GM10266 (cell line): ENCODE measurements at regions not wholly inside any gene's neighbourhood (a gene's known extent, or its start where the extent isn't known, plus 50 kb on each side); places are given as distances from the start of the nearest gene placed in this dataset.

Experiments used
- DNase-seq: peaks from one replicate; pipeline ENCODE4 v3.0.0; 2012; ENCODE audit errors: extremely low spot score
- TF ChIP-seq, protein P1 (sequence below): IDR thresholded peaks from 2 replicates; pipeline ENCODE4 v1.5.1; 2012; ENCODE audit warnings: mild to moderate bottlenecking, low read depth; ENCODE audit not compliant: control insufficient read depth, insufficient read depth; ENCODE audit errors: missing control alignments

DNA sequence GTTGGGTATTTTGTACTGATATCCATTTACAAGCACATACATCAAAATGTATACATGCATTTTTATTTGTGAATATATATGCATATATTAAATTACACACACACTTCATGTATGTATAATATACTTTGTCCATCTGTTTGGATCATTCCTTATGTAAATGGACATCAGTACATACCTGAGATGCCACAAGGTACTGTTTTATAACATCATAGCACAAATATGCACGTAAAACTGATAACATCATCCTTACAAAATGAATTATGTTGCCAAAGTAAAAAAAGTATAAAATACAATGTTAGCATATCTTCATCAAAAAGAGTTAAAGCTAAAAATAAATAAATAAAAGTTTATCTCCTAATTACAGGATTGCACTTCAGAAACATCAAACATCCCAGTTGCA is 634.8 kb upstream of the UBE2E2 start:
- no peak for DNase-seq
- TF ChIP-seq, protein P1, sequence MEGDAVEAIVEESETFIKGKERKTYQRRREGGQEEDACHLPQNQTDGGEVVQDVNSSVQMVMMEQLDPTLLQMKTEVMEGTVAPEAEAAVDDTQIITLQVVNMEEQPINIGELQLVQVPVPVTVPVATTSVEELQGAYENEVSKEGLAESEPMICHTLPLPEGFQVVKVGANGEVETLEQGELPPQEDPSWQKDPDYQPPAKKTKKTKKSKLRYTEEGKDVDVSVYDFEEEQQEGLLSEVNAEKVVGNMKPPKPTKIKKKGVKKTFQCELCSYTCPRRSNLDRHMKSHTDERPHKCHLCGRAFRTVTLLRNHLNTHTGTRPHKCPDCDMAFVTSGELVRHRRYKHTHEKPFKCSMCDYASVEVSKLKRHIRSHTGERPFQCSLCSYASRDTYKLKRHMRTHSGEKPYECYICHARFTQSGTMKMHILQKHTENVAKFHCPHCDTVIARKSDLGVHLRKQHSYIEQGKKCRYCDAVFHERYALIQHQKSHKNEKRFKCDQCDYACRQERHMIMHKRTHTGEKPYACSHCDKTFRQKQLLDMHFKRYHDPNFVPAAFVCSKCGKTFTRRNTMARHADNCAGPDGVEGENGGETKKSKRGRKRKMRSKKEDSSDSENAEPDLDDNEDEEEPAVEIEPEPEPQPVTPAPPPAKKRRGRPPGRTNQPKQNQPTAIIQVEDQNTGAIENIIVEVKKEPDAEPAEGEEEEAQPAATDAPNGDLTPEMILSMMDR = no peak

DNA sequence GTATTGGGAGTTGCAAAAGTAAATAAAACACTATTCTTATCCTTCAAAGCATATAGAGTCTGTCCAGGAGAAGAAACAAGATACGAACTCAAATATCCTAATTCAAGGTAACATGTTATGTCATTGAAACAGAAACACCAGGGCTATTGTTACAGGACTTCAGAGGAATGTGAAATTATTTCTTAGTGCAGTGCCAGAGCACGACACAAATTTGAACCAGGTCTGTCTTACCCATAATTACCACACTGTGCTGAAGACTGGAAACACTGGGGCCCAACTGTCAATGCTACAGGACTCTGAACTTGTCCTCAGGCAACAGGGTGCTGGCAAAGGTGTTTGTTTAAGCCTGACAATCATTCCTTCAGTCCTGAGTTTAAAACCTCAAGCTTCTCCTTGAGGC is 633.6 kb upstream of the UBE2E2 start:
- TF ChIP-seq, protein P1 = no peak
- no peak for DNase-seq

DNA sequence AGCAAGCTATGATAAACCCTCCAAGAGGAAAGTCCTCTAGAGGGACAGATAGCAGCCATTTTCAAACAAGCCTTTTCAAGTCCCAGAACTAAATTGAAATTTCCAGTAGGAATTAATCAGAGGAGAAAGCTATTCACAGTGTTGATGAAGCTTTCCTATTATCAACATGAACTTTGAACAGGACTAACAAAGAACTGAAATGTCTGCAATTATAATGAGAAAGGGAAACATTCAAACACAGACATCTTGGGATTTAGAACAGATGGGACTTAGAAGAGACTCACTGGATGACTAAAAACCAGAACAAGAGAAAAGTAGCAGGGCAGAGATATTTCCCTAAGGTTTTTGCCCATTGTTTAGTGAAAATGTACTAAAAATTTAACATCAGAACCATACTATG is 622.1 kb upstream of the UBE2E2 start:
- TF ChIP-seq, protein P1 = no peak
- no peak for DNase-seq

DNA sequence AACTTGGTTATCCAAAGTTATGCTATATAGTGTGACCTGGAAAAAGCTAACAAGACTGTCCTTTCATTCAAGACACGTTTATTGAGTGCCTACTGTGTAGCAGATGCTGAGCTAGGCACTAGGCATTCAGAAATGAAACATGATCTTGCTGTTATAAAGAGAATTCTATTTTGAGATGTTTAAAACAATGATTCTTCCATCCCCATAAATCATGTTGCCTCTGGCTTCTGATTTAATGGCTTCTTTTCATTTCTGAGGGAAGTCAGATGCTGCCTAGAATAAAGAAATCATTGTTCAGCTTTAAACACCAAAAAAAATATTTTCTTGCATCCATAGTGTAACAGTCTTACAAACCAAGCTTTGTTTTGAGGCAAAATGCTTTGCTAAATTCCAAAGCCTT is 620.9 kb upstream of the UBE2E2 start:
- TF ChIP-seq, protein P1 = no peak
- DNase-seq = no peak

DNA sequence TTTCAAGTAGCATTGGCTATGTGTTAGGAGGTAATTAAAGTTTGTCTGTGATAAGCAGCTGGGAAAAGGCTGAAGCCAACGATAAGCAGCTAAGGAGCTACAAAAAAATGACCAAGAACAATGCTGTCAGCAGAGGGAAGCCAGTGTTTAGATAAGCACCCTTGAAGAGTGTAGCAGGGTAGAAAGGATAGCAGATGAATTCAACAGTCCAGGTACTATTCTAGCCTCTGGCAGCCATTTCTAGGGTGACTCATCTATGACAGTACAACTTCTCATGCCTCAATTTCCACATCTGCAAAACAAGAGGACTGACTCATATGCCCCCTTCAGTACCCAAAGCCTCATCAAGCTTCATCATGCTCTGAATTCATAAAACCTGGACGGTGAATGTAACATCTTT is 617.6 kb upstream of the UBE2E2 start:
- no peak for DNase-seq
- TF ChIP-seq, protein P1 = no peak

DNA sequence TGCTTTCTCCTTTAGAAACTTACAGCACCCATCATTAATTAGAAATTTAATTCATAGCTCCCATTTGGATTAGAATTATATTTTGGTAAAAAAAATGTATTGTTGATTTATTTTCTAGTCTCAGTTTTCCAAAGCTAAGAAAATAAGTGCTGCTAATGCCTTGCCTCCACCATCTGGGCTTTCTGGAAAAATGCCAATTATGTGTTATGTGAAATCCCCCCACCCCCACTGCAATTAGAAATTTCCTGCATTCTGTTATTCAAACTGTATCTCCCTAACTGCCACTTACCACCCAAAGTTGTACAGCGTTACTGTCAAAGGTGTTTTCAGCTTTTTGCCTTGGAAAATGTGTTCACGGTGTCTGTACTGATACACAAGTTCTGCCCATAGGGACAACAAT is 617.2 kb upstream of the UBE2E2 start:
- DNase-seq = no peak
- TF ChIP-seq, protein P1 = no peak

DNA sequence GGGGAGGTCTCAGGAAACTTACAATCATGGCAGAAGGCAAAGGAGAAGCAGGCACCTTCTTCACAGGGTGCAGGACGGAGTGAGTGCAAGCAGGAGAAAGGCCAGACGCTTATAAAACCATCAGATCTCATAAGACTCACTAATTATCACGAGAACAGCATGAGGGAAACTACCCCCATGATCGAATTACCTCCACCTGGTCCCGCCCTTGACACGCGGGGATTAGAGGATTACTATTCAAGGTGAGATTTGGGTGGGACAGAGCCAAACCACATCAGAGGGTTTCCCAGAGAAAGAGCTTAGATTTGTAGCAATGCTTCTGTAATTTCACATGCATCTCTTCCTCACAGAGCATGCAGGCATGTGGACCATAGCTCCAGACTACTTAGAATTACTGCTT is 615.7 kb upstream of the UBE2E2 start:
- no peak for DNase-seq
- TF ChIP-seq, protein P1 = no peak
